GM18873 (cell line): ENCODE measurements at regions not wholly inside any gene's neighbourhood (a gene's known extent, or its start where the extent isn't known, plus 50 kb on each side); places are given as distances from the start of the nearest gene placed in this dataset.
A peak's percentile ranks its signal among the peaks of the same experiment; 100 is the strongest.

Experiments
- ATAC-seq: cut with Tn5 transposase; IDR thresholded peaks from one replicate; pipeline ENCODE4 v1.9.1; 2021; ENCODE audit warnings: mild to moderate bottlenecking, moderate library complexity, moderate number of reproducible peaks; ENCODE audit not compliant: unreplicated experiment, low FRiP score

DNA sequence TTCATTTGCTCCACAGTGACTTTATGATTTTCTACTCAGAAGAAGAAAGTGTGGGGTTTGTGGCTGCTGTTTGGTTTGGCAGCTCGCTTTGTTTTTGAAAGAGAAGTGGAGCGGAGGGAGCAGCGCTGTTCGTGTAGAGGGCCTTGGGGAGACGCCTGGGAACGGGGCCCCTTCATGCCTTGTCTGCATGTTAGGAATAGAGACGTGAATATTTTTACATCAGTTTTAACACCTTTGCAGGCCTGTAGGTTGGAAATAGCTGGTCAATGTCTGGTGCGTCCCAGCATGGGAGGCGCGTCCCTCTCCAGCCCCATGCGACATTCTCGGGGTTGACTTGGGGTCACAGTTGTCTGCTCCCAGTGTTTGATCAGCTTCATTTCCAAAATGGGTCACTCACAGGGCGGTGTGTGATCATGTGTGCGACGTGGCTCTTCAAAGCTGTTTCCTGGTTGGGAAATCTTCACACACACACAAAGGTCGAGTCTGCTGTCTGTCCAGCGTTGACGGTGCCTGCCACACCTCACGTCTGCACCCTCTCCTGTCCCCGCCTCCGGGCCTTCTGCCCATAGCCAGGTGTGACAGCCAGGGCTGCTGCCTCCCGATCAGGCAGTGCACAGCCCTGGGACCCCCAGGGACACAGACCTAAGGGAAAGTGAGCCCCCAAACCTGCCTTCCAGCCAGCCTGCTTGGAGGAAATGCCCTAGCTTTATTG is 149.2 kb downstream of the PSMG1 start:
- ATAC-seq, result no peak

DNA sequence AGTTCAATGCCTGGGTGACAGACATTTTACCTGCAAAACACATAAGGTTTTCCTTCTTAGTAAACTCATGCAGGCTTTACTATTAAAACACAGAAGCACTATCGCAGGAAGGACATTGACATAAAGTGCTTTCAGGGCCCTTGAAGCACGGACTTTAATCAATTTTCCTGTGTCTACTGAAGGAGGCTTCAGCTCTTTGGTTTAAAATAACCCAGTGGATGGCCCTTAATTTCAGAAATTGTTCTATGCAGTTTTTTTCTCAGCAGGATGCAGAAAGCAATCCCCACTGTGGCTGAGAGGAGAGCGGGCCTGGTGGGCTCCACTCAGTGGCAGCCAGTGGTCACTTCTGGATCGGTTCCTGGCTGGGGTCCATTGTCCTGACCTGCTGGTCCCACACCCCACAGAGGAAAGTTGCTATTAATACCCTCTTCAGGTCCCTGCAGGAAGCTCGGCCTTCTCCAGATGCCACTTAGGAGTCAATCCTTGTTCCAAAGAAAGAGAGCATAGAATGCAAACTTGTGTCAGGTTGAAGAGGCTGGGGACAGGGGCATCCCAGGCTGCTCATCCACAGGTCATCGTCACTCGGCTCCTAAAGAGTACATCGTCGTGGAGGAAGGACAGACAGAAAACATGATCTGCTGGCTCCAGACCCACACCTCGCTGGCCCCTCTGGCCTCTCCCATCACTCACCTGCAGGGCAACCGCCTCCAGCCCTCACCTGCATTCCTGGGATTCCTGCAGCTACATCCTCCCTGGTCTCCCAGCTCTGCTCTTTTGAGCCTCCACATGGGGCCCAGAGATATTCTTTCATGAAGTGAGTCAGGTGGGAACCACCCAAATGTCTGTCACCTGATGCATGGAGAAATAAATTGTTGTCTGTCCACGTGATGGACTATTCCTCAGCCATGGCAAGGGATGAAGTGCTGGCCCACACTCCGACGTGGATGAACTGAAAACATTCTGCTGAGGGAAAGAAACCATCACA is 153.1 kb downstream of the PSMG1 start:
- ATAC-seq, result no peak

DNA sequence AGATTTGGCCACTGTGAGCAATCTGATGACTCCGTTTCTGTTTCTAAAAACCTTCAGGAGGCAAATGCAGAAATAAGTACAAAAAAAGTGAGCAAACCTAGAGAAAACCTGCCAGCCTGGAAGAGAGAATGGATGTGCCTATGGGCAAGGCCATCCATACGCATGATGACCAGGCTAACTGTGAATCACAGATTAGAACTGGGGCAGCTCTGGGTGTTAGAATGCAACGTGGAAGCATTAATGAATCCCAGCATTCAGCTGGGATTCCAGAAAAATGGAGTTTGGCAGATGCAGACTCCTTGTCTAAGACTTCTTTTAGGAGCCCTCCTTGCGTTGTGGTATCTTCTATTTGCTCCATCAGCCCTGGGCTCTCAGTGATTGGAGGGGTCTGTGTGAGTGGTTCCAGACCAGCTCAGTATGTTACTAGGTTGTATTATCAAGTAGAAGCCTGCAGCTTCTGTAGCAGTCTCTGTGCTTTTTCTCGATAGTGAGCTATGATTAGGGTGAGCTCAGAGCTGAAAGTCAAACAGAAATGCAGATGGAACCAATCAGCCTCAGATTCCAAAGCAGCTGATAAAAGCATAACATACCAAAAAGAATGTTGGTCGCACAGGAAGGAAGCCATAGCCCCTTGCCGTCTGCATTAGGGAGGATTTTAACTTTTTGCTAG is 154.0 kb downstream of the PSMG1 start:
- ATAC-seq, result no peak

DNA sequence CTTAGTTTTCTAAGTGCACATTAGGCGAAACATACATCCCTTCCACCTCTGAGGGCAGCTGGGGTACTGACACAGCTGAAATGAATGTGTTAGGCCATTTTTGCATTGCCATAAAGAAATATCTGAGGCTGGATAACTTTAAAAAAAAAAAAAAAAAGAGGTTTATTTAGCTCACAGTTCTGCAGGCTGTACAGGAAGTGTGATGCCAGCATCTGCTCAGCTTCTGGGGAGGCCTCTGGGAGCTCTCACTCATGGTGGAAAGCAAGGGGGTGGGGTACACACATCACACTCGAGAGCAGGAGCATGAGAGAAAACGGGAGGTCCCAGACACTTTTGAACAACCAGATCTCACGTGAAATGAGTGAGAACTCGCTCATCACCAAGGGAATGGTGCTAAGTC is 158.1 kb downstream of the PSMG1 start:
- no peak for ATAC-seq

DNA sequence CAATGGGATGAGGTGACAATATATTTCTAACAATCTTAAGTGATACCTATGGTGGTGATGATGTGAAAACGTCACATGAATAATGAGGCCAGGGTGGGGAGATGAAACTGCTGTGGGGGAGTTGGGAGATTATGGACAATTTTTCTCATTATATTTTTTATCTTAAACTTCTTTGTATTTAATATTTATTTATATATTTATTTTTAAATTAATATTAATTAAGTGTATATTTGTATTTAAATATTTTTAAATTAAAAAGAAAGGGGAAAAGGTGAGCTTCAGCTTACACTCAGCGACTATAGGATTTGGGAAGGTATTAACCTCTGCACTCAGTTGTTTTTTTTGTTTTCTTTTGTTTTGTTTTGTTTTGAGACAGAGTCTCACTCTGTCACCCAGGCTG is 158.7 kb downstream of the PSMG1 start:
- no peak for ATAC-seq

DNA sequence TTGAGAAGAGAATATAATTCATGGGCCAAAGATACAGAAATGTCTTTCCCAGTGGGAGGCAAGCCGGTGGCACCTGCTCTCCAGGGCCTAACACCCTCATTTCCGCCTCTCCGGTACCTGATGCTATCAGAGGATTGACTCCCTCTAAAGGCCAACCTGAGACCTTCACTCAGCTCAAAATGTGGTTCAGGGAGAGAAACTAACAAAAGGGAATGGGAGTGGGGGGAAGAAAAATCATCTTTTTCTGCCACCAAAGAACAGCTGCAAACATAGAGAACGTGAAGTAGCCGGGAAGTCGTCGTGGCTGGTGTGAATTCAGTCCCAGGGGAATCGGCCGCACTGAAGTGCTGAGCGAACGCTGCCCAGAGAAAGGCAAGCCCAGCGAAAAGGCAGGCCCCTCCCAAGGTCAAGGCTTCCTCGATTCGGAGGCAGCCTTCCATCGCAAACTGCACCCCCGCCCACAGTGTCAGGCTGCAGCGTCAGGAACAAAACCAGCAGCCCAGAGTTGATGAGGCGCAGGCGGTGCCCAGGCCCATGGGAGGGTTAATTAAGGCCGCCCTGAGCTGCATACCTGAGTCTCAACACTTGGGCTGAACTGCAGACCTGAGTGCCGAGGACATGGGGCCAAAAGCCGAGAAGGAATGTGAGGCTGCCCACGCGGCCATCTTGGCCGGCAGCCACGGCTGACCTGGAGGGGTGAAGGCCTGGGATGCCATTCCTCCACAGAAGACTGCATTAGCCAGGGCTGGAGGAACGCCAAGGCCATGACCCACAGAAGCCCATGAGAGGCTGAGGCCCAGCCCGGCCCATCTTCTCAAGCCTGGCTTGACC is 160.2 kb downstream of the PSMG1 start:
- ATAC-seq, result no peak

DNA sequence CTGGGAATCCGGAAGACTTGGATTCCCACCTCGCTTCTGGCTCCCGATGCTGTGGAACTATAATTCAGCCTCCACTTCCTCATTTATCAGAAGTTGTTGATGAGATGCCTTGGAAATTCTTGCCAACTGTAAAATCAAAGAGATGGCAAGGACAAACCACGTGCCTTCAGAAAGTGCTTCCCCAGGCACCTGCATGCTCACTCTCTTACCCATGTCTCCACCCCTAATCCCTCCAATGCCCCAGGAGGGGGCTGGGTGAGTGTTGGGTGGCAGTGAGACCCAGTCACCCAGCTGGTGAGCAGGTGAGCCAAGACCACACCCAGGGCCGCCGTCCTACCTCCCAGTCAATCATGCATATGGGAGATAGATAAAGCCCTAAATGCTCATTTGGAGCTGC is 160.8 kb downstream of the PSMG1 start:
- ATAC-seq, result no peak

DNA sequence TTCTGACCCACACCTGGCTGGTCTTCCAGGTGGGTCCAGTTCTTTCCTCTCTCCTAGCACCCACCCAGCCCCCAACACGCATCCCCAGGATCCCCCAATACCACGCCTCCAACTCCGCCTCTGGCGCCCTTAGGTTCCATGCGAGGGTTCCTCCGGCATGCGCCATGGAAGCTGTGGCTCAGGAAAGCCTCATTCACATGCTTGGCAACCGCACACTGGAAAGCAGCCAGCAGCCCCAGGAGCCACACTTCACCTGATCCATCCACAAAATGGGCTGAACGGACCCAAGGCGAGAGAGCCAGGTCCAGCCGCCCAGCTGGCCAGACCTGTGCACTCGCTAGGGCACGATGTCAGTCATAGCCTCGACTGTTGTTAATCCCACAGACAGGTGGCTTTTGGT is 161.2 kb downstream of the PSMG1 start:
- ATAC-seq, result no peak

DNA sequence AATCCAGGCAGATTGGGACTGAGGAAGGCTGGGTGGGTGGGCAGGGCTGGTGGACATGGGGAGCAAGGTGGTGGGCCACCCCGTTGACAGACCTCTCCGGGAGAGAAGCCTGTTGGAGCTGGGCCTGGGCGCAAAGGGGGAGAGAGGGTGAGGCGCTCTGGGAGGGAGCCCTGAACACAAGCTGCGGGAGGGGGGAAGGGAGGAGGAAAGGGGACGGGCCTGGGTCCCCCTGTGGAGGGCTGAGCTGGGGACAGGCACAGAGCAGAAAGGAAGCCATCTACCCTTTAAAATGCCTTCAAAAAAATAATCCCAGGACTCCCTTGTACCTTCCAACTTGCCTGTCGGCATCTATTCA is 161.8 kb downstream of the PSMG1 start:
- no peak for ATAC-seq

DNA sequence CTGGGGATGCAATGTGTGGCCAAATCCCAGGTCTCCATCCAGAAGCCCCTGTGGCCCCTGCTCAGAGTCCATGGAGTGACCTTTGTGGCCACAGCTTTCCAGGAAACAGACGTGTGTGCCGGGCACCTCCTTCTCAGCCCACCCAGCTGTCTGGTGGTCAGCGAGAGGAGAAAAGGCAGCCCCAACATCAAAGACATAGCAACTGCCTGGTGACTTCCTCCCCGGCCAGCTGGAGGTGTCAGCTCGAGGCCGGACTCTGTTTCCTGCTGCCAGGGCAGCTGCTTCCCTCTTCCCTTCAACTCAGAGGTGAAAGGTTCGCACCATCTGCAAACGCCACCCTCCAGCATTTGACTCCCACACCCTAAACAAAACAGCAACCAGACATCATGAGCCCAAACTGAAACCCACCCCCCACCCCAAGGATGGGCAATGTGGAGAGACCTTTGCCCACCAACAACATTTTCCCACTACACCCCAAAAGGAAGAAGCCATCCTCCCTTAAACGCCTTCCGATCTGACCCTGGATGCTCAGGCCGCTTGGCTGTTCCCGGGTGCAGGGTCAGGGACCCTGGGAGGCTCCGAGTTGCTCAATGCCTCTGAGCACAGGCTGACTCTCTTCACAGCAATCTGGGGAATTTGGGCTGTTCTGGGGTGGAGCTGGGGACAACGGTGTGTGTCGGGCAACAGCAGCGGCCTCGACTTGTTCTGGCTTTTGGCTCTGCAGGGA is 162.3 kb downstream of the PSMG1 start:
- ATAC-seq, result no peak

DNA sequence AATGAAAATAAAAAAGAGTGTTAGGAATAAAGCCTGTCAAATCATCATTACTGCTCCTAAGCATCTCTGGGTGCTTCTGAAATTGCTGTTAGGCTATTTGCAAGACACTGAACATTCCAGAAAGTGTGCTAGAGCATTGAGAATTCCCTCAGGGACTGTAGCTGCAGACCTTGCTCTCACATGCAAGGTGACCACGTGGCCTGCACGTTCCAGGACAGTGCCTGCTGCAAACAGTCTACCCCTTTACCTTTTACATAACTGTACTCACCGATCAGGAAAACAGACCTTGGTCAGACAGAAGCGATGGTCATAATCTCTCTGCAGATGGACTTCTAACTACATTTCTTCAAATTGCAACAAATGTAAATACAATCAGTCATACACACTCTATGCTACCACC is 164.5 kb downstream of the PSMG1 start:
- ATAC-seq, result no peak

DNA sequence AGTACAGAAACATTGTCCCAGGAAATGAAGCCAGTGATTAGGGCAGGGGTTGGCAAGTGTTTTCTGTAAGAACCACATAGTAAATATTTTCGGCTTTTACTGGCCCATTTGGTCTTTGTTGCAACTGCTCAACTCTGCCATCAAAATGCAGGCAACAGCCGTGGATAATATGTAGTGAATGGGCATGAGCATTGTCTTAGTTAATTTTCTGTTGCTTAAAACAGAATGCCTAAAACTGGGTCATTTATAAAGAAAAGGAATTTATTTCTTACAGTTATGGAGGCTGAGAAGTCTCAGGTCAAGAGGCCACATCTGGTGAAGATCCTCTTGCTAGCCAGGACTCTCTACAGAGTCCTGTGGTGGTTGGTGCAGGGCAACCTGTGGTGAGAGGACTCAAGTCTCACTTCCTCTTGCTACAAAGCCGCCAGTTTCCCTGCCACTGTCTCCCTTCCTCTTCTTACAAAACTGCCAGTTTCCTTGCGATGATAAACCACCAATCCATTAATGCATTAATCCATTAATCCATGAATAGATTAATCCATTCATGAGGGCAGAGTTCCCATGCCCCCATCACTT is 166.4 kb downstream of the PSMG1 start:
- peak; percentile 89 for ATAC-seq

DNA sequence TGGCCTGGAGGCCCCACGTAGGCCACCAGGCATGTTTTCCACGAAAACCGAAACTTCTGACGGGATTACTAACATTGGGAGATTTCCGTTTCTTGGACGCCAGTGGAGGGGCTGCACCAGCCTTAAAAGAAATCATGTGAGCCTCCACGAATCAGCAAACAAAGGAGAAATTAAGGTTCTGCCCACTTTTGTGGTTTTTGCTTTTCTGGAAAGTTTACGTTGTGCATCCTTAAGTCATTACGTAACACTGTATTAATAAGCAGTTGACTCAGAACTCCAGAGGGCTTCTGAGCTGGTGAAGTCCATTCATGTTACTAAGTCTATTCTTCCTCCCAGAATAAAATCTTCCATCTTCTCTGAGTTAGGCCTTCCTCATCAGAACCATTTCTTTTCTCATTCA is 168.5 kb downstream of the PSMG1 start:
- ATAC-seq, result no peak

DNA sequence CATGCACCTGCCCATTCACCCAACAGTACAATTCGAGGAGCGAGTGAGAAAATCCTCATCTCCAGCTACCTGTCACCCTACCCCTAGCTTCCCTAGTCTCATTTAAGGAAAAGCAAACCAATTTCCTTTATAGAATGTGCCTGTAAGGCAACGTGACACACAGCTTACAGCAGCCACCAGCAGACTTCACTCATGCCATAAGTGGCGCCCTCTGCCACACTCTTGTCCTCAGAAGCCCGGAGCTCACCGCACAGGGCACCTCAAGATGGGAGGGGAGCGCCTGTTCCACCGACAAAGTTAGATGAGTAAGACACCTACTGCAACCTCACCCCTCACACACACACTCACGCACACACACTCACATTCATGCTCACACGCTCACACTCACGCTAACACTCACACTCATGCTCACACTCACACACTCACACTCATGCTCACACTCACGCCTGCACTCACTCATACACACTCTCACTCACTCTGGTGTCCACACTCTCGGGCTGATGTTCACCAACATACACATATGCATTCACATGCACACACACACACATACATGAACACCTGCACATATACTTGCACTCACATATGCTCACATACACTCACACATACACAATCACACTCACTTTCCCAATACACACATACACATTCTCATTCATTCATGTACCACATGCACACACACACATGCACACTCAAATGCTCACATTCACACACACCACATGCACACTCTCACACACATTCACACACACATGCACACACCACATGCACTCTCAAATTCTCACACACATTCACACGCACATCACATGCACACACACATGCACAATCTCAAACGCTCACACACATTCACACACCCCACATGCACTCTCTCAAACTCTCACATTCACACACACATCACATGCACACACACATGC is 170.7 kb downstream of the PSMG1 start:
- no peak for ATAC-seq

DNA sequence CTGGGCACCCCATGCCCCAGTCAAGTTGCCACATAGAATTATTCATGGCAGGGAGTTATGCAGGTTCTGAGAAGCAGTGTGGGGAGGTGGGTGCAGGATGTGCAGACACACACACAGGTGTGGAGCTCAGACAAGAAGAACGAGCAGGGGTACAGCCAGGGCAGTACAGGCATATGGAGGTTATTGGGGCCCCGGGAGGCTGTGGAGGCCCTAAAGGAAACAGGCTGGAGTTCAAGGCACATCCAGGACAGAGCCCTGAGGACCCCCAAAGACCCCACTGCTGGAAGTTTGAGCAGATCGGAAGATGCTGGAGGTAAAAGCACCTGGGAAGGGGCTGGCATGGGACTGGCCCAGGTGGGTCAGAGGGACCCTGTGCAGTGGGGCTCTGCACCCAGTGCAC is 171.3 kb downstream of the PSMG1 start:
- ATAC-seq, result no peak

DNA sequence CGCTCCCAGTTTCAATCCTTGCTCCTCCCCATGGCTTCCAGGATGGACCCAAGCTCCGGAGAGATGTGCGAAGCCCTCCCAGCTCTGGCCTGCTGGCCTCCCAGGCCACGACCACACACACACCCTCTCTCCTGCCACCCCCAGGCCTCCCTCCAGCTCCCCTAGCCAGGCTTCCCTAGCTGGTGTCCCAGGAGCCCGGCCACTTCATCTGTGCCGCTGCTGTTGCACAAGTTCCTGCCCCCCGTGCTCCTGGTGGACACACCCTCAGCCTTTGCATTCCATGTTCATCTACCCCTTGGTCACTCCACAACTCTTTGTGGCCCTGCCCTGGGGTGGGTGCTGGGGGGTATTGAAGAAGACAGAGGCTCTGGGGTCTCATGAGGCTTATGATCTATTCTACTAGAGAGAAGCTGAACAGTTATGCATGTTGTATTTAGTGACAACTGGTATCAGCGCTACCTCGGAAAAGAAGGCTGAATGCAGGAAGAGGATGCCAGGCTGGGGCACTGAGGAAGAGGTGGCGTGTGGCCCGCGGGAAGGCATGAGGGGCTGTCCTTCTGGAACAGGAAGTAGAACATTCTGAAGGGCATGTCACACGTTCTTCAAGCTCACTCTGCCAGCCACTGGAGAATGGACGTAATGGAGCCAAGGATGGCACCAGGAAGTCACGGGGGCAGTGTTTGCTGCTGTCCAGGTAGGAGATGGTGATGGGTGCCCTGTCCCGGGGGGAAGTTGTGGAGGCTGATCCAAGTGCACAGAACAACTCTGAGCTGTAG is 172.4 kb downstream of the PSMG1 start:
- ATAC-seq, result no peak

DNA sequence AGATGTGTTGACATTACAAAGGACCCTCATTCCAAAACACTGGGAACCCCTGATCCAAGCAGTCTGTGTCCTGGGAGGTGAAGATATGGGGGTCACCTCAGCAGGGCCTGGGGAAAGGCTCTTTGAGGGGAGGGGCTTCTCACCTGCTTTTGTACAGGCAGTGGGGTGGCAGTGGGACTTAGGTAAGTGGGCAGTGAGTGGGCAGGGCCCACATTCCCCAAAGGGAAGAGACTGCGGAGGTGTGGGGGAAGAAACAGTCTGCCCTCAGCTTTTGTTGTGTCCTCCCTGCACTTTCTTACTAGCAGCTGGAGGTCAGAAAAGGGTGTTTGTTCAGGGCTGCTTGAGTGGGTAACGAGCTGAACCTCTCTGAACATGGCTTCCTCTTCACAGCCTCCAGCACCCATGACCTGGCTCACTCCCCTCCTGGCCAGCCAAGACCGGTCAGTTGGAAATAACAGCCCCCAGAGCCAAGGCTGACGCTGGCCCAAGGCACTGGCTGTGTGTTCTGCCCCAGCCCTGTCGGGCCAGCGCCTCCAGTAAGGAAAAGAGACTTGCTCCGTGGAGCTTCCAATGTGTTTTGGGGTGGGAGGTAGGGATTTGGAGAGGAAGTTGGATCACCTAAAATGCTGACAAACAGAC is 173.5 kb downstream of the PSMG1 start:
- ATAC-seq, result no peak
